Liver (tissue), 8 donors: ENCODE measurements at regions not wholly inside any gene's neighbourhood (a gene's known extent, or its start where the extent isn't known, plus 50 kb on each side); places are given as distances from the start of the nearest gene placed in this dataset.

Experiments used
- DNase-seq: peaks from one replicate; pipeline ENCODE4 v3.0.0-alpha.2; 2017; ENCODE audit warnings: low spot score
- H3K27ac ChIP-seq, 2 donors: one replicate each; pipeline ENCODE4 v1.7.0; 2013; ENCODE audit warnings: inconsistent platforms in 2 of 2, low read length in 2 of 2, control low read depth in 1 of 2, low read depth in 1 of 2, mild to moderate bottlenecking in 1 of 2
- H3K27me3 ChIP-seq, 4 donors: one replicate each; pipeline versions ENCODE4 v1.6.1 to v1.7.0; 2013; ENCODE audit warnings: low read length in 3 of 4, inconsistent platforms in 1 of 4, mild to moderate bottlenecking in 1 of 4, moderate library complexity in 1 of 4; ENCODE audit not compliant: control insufficient read depth in 4 of 4, insufficient read depth in 4 of 4
- H3K36me3 ChIP-seq, 4 donors: one replicate each; pipeline versions ENCODE4 v1.6.1 to v1.7.0; 2013; ENCODE audit warnings: low read length in 3 of 4, mild to moderate bottlenecking in 3 of 4, low read depth in 1 of 4, moderate library complexity in 1 of 4; ENCODE audit not compliant: control insufficient read depth in 4 of 4, insufficient read depth in 3 of 4
- H3K4me1 ChIP-seq, 4 donors: one replicate each; pipeline versions ENCODE4 v1.6.1 to v1.7.0; 2013; ENCODE audit warnings: low read length in 3 of 4, mild to moderate bottlenecking in 3 of 4, moderate library complexity in 1 of 4; ENCODE audit not compliant: control insufficient read depth in 4 of 4, insufficient read depth in 4 of 4
- H3K4me3 ChIP-seq, 3 donors: one replicate each; pipeline versions ENCODE4 v1.6.1 to v1.7.0; 2013; ENCODE audit warnings: low read length in 3 of 3, control low read depth in 1 of 3, low read depth in 1 of 3, mild to moderate bottlenecking in 1 of 3
- H3K9ac ChIP-seq, 2 donors: one replicate each; pipeline ENCODE4 v1.7.0; 2013; ENCODE audit warnings: low read length in 2 of 2, mild to moderate bottlenecking in 2 of 2, moderate library complexity in 2 of 2, control low read depth in 1 of 2, low read depth in 1 of 2
- H3K9me3 ChIP-seq, 4 donors: one replicate each; pipeline versions ENCODE4 v1.6.1 to v1.7.0; 2013; ENCODE audit warnings: low read length in 3 of 4; ENCODE audit not compliant: control insufficient read depth in 4 of 4
- EGR1 ChIP-seq, 2 donors: IDR thresholded peaks; 2 replicates each; pipeline ENCODE4 v1.6.1; 2016 to 2018; ENCODE audit warnings: antibody characterized with exemption in 2 of 2, low read depth in 2 of 2
- FOXA2 ChIP-seq: IDR thresholded peaks from 2 replicates; pipeline ENCODE4 v1.6.1; 2016; ENCODE audit warnings: antibody characterized with exemption
- GABPA ChIP-seq, 2 donors: IDR thresholded peaks in 1 of 2; conservative IDR thresholded peaks in 1 of 2; 2 replicates each; pipeline ENCODE4 v1.6.1; 2016; ENCODE audit warnings: antibody characterized with exemption in 2 of 2, mild to moderate bottlenecking in 1 of 2, moderate library complexity in 1 of 2
- HNF4A ChIP-seq, 2 donors: conservative IDR thresholded peaks; 2 replicates each; pipeline ENCODE4 v1.6.1; 2016; ENCODE audit warnings: antibody characterized with exemption in 2 of 2, mild to moderate bottlenecking in 2 of 2
- HNF4G ChIP-seq: IDR thresholded peaks from 2 replicates; pipeline ENCODE4 v1.6.1; 2016; ENCODE audit warnings: antibody characterized with exemption
- MAX ChIP-seq: IDR thresholded peaks from 2 replicates; pipeline ENCODE4 v1.6.1; 2016; ENCODE audit warnings: antibody characterized with exemption
- RAD21 ChIP-seq, 2 donors: IDR thresholded peaks; 2 replicates each; pipeline ENCODE4 v1.6.1; 2016; ENCODE audit warnings: antibody characterized with exemption in 2 of 2, mild to moderate bottlenecking in 2 of 2
- REST ChIP-seq: IDR thresholded peaks from 2 replicates; pipeline ENCODE4 v1.6.1; 2016; ENCODE audit warnings: antibody characterized with exemption, mild to moderate bottlenecking
- RXRA ChIP-seq, 2 donors: IDR thresholded peaks; 2 replicates each; pipeline ENCODE4 v1.6.1; 2017 to 2018; ENCODE audit warnings: antibody characterized with exemption in 2 of 2, mild to moderate bottlenecking in 1 of 2
- SP1 ChIP-seq: IDR thresholded peaks from 2 replicates; pipeline ENCODE4 v1.6.1; 2018; ENCODE audit warnings: antibody characterized with exemption, mild to moderate bottlenecking
- WGBS: extraction: QIAGEN DNeasy Blood & Tissue Kit; methylation state at CpG from one replicate; pipeline ENCODE4 v1.1.7; 2013; 5-methylcytosine and 5-hydroxymethylcytosine counted together
- TF ChIP-seq, protein P1 (sequence below): fragments of 150-350 bp; IDR thresholded peaks from 2 replicates; pipeline ENCODE4 v1.5.1; 2017; ENCODE audit warnings: improper control_type of control experiment, low read depth, low read length; ENCODE audit not compliant: missing input control
- TF ChIP-seq, protein P2 (sequence below): IDR thresholded peaks from 2 replicates; pipeline ENCODE4 v1.6.1; 2016; ENCODE audit warnings: antibody characterized with exemption
- TF ChIP-seq, protein P3 (sequence below): IDR thresholded peaks from 2 replicates; pipeline ENCODE4 v1.6.1; 2016; ENCODE audit warnings: antibody characterized with exemption
- donor health status: healthy.
- donor health status: healthy.
- donor health status: healthy.
- donor health status: healthy.
- donor health status: healthy.

- no peak for TF ChIP-seq MAX
Measured at GRCh38 chr3:159823780-159824179, 164.9 kb upstream of the IL12A start (continued).

DNA sequence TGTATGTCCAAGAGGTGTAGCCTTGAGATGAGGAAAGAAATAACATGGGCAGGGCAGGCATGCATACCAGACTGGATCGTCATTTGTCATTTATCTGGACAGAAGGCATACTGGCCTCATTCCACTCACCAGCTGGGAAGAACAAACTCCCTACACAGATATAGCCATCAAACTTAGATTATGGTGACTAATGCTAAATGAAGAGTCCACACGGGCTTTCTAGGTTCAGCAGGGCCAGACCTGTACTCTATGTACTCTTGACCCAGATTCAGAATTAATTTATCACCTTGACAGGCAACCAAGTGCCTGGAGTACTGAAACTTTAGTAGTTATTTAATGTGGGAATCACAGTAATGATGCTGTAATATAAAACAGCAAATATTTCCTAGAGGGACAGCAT lies 164.3 kb upstream of the IL12A start:
- H3K4me3 ChIP-seq: no peak overlapping the region
- TF ChIP-seq, protein P1, sequence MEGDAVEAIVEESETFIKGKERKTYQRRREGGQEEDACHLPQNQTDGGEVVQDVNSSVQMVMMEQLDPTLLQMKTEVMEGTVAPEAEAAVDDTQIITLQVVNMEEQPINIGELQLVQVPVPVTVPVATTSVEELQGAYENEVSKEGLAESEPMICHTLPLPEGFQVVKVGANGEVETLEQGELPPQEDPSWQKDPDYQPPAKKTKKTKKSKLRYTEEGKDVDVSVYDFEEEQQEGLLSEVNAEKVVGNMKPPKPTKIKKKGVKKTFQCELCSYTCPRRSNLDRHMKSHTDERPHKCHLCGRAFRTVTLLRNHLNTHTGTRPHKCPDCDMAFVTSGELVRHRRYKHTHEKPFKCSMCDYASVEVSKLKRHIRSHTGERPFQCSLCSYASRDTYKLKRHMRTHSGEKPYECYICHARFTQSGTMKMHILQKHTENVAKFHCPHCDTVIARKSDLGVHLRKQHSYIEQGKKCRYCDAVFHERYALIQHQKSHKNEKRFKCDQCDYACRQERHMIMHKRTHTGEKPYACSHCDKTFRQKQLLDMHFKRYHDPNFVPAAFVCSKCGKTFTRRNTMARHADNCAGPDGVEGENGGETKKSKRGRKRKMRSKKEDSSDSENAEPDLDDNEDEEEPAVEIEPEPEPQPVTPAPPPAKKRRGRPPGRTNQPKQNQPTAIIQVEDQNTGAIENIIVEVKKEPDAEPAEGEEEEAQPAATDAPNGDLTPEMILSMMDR: no peak
- TF ChIP-seq, protein P2, sequence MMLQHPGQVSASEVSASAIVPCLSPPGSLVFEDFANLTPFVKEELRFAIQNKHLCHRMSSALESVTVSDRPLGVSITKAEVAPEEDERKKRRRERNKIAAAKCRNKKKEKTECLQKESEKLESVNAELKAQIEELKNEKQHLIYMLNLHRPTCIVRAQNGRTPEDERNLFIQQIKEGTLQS: no peak
- no peak for TF ChIP-seq SP1
- TF ChIP-seq, protein P3, sequence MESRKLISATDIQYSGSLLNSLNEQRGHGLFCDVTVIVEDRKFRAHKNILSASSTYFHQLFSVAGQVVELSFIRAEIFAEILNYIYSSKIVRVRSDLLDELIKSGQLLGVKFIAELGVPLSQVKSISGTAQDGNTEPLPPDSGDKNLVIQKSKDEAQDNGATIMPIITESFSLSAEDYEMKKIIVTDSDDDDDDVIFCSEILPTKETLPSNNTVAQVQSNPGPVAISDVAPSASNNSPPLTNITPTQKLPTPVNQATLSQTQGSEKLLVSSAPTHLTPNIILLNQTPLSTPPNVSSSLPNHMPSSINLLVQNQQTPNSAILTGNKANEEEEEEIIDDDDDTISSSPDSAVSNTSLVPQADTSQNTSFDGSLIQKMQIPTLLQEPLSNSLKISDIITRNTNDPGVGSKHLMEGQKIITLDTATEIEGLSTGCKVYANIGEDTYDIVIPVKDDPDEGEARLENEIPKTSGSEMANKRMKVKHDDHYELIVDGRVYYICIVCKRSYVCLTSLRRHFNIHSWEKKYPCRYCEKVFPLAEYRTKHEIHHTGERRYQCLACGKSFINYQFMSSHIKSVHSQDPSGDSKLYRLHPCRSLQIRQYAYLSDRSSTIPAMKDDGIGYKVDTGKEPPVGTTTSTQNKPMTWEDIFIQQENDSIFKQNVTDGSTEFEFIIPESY: no peak
- no peak for TF ChIP-seq HNF4G
- TF ChIP-seq FOXA2: no peak
- no peak for TF ChIP-seq RXRA (IDR thresholded peaks at IDR 0.05)
- no peak for TF ChIP-seq GABPA (IDR thresholded peaks at IDR 0.05 in 1 of 2, conservative IDR thresholded peaks at IDR 0.05 in 1 of 2)
- no peak for TF ChIP-seq EGR1 (IDR thresholded peaks at IDR 0.05; ENCODE audit: low read depth in 2 of 2)
- no peak for TF ChIP-seq REST
- TF ChIP-seq MAX: no peak
- no peak for TF ChIP-seq RAD21 (IDR thresholded peaks at IDR 0.05)
- TF ChIP-seq HNF4A (conservative IDR thresholded peaks at IDR 0.05): no peak
- 66% methylated on average over 2 of the region's 2 CpGs for WGBS

More for the DNA sequence above, 164.3 kb upstream of the IL12A start:
- Histone ChIP-seq H3K9me3 (no peaks in the 10 kb centered on the region), H3K9ac (no peak overlapping the region), H3K27ac (no peak overlapping the region), H3K4me1 (peaks cover 2 to 13% (median 9%) of the 10 kb centered on the region in 4 donors), H3K27me3 (no peaks in the 10 kb centered on the region), H3K36me3 (no peaks in the 10 kb centered on the region)
- DNase-seq: no peak
